ENCODE measurements at regions not wholly inside any gene's neighbourhood (a gene's known extent, or its start where the extent isn't known, plus 50 kb on each side); places are given as distances from the start of the nearest gene placed in this dataset.

DNA sequence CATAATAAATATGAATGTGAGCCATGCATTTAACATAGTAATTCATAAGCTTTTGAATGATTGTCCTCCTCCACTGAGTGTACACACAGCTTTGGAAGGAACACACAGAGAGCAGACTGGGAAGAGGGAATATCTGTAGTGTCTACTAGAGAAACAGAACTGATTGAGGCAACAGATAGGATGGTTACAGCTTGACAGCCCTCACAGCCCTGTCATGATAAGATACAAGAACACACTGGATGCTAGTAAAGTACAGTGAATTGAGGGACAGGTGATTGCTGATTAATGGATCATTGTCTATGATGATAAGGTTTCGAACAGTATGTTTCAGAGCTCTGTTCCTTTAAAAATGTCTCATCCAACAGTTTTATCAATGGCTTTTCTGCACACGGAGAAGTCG lies 383.4 kb upstream of the GBE1 start:
- TF ChIP-seq GATA2 (IDR thresholded peaks at IDR 0.05; ENCODE audit: low read depth, low read length), result peak; percentile 68
- TF ChIP-seq GATA3 (IDR thresholded peaks at IDR 0.05; ENCODE audit: low read depth, low read length), result peak; percentile 45; the same call in 1 of the 2 replicates
